Embryonic facial prominence (tissue), 1 donor: ENCODE measurements at regions not wholly inside any gene's neighbourhood (a gene's known extent, or its start where the extent isn't known, plus 50 kb on each side); places are given as distances from the start of the nearest gene placed in this dataset.

ENCODE experiments used
- DNase-seq: peaks from one replicate; pipeline ENCODE4 v3.0.0-alpha.2; 2016; ENCODE audit errors: extremely low spot score

DNA sequence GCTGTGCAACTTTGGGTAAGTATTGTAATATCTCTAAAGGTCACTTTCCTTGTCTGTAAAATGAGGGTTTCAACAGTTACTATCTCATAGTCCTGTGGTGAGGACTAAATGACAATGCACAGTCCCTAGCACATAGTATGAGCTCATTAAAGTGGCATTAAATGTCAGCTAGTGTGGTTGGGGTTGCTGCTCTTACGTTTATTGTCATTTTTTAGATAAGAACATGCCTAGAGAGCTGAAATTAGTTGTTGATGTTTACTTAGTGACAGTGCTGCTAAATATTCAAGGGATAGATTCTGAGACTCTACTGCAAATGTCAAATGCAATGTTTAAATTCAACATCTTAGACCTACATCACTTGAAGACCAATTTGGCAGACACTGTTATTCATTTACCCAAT lies 356.1 kb upstream of the ETAA1 start:
- no peak for DNase-seq

DNA sequence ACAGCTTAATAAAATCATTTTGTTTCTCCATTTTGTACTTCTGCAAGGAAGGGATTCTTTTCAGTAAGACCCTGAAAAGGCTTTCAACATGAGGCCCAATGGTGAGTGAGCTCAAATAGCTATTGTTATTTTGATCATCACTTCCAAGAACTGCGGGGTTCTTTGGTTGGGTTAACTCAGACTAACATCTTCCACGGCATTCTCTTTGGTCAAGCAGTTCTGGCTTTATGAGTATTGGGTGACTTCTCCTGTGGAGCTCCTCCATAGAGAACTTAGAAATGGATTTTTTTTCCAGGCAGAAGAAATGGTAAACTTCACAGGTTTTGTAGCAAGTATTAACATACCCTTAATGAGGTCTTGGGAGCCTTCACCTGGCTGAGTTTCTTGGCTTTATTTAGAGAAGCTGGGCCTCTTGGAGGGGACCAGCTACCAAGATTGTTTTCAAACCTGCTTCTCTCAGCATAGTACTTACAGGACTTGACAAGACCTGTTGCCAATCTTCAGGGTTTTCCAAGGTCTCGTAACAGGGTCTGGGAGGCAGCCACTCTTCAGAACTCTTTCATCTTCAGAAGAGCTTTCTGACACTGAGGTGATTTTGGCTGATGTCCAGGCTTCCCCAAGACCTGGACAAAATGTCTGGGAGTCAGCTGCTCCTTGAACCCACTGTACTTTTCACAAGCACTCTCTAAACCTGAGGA lies 353.2 kb upstream of the ETAA1 start:
- DNase-seq, result no peak

DNA sequence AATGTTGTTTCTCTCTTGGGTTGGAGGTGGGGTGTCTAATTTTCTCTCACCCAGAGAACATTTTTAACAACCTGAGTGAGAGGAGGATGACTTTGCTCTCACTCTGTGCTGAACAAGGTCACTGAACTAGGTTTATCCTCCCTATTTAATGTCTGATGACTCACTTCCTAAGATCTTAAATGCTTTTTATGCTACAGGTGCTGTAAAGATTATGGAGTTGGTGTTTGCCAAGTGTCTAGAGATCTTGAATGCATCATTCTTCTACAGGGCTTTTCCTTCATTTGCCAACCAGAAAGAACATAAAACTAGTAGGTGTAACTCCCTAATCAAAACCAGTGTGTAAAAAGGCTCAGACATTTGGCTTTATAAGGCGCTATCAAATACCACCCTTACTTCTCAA lies 350.5 kb upstream of the ETAA1 start:
- no peak for DNase-seq

DNA sequence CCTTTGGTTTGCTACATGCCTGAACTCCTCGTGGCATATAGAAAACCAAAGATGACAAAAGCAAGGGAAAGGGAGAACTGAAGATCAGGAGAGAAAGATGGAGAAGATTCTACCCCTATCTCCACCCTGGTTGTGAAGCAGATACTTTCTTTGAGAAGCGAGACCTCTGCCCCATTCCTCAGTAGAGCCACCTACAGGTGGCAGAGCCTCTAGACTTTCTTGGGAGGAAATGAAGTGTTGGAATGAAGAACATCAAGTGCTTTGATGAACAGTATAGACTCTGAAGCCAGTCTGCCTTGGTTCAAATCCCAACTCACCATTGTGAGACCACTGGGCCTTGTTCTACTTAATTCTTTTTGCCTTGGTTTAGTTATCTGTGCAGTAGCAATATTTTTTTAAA lies 348.8 kb upstream of the ETAA1 start:
- no peak for DNase-seq

DNA sequence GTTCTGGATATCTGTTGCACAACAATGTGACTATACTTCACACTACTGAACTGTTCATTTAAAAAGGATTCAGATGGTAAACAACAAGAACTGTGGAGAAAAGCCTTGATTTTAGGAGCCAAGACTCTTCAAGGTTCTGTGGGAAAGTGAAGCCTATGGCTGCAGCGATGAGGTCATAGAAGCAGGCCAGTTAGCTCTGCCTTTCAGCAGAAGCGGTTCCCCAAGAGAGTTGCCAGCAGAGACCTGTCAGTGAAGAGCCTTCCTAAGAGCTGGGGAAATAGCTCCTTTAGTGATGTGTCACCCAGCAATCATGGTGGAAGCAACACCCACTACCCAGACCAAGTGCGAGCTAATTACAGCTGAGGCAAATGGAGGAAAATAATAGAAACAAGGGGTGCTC lies 346.5 kb upstream of the ETAA1 start:
- DNase-seq, result no peak

DNA sequence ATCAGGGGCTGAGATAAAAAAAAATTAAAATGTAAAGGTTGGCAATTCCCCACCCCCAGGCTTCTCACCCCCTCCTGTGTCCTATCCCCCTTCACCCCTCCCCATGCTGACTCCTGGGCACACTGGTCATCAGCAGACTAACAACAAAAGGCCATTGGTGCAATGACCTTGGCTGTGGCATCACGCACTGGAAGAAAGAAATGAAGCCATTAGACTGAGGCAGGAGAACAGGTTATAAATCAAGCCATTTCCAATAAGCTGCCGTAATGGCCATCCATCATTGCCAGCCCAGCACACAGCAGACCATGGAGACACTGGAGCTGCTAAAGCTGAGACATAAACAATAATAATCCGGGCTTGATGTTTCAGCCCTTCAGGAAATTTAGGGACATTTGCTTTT lies 342.4 kb upstream of the ETAA1 start:
- no peak for DNase-seq

DNA sequence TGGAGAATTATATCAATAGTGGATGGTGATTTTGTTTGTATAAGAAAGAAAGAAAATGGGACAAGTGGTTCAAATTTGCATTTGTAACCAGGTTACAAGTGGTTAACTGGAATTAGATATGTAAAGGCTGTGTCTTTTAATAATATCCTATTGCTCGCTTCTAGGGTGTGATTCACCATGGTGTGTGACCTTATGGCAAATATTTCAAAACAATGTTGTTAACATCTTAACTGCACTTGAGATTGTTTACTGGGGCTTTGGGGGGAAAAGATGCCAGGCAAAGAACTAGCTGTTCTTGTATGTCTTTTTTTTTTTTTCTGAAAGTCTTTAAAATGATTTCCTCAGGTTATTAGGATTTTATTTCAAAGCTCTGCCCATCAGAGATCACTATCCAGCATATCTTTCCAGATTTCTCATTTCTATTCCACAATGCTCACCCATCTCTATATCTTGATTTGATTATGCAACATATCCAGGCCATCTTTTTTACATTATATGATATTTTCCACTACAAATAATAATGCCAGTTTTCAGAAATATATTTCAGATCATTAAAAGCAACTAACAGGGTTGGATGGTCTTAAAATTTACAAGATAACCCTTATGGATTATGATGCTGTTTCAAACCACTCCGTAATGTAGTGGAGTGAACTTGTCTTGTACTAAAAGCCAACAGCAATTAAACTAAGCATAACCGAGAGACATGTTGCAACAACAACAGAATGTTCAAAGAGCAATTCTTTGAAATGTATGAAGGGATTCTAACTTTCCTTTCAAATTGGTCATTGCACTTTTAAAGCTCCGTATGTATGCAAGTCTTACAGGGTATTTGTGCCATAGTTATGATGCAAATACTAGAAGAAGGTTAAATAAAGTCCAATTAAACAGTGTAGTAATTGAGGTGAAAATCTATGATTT lies 341.5 kb upstream of the ETAA1 start:
- DNase-seq, result no peak

DNA sequence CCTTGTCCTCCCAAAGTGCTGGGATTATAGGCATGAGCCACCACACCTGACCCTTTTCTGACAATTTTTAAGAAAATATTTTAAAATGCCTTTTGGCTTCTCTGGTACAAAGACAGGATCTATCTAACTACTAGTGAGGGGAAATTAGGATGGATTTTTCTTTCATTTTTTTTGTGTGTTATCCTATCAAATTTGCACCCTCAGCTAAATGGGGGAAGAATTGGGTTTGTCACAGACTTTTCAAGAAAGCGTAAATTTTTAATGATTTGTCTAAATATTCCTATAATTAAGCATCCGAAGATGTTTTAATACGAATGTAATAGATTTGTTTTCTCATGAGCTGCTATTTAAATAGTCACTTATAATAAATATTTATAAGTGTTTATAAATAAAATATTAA lies 340.0 kb upstream of the ETAA1 start:
- no peak for DNase-seq

DNA sequence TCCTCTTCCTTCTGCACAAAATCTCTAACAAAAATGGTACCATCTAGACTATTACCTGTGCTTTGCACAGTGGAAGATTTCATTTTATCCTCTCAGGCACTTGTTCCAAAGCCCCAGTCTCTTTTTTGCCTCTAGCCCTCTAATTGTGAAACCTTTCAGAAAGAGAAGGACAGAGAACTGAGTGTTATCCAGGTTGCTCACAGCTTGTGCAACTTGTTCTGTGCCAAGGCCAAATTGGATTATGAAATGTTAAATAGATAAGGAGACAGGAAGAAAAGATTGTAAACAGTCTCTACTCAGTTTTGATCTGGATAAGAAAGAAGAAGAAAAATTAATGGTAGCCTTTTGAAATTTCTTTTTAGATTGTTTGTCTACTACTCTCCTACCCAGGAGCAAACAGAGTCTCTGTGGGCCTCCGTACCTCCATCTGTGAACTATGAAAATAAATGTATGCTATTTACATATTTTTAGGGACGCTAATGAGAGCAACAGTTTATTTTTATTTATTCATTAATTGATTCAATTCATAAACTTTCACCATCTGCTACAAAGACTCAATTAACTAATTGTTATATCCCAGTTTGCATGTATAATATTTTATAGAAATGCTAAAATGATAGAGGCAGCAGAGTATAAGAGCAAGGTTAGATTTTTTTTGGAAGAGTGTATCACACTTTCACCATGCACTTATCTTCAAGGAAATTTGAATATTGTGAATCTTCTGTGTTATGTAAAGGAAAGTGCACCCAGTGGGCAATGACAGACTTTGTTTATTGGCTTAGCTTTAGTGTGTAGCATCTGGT lies 339.0 kb upstream of the ETAA1 start:
- DNase-seq, result no peak

DNA sequence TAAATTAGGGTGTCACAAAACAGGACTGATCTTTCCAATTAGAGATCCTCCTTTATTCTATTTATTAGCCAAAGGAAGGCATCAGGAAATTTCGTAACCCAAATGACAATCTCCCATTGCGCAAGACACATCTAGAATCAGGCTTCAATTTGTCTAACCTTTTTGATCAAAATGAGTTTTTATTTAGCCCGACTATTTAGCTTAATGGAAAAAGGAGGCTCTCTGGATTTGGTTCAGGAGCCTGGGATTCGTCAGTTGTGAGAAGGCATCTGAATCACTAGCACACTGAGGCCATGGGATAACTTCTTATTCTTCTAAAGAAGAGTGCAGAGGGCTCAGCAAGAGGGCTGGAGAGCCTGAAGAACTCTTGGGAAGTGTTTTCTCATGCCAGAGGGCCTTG lies 332.1 kb upstream of the ETAA1 start:
- no peak for DNase-seq

DNA sequence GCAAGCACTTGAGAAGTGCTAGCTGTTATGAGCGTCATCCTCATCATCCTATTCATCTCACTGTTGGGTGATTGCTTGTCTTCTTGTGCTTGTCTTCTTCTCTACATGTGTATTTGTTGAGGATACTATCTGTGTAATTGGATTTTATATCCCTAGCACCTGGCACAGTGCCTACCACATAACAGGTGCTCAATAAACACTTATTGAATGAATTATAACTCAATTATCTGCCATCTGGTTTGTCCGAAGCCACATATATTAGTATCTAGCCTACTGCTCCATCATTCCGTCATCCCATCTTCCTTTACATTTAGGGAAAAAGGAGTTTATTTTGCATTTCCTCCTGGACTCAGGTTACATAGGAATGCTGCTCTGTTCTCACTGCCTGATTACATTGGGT lies 330.4 kb upstream of the ETAA1 start:
- no peak for DNase-seq

DNA sequence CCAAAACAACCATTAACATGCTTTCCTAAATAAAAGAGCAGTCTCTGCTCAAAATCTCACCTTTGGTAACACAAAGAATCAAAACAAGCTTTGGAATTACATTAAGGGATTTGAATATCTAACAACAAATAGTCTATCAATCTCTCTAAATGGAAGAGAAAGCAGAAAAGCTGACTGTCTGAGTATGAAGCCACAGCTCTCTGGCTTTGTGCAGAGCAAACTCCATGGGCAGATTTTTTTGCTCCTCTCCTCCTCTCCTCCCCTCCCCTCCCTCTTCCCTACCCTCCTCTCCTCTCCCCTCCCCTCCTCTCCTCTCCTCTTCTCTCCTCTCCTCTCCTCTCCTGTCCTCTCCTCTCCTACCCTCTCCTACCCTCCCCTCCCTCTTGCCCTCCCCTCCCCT lies 329.5 kb upstream of the ETAA1 start:
- DNase-seq, result no peak

DNA sequence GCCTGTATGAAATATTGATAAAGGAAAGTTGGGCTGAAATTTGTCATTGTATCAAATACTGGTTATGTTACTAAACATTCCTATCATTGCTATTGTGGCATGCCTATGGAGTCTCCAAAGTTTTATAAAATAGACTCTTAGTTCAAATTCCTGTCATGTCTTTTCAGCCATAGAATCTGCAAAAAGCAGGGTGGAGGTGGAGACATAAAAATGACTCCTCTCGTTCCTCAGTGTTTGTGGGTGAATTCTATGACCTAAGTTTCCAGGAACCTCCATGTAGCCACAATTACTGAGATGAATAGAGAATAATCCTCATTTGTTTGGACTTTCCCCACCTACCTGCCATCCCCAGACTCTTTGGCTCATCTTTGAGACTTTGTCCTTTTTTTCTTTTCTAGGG lies 326.3 kb upstream of the ETAA1 start:
- DNase-seq, result no peak

DNA sequence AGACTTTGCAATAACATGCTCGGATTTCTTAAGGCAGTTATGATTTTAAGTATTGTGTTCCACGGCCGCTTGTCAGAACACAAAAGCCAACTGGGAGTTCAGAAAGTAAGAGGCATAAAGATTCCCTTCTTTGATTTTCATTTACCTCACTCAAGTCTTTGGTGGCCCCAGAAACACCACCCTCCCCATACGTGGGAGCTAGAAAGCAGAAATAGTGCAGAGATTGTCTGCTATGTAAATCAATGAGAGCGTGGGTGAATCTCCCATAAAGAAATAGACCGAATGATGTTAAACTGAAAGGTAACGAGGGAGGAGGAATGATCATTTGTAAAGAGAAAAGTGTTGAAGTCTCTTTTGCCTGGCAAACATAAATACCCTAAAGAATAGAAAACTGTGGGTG lies 322.1 kb upstream of the ETAA1 start:
- no peak for DNase-seq

DNA sequence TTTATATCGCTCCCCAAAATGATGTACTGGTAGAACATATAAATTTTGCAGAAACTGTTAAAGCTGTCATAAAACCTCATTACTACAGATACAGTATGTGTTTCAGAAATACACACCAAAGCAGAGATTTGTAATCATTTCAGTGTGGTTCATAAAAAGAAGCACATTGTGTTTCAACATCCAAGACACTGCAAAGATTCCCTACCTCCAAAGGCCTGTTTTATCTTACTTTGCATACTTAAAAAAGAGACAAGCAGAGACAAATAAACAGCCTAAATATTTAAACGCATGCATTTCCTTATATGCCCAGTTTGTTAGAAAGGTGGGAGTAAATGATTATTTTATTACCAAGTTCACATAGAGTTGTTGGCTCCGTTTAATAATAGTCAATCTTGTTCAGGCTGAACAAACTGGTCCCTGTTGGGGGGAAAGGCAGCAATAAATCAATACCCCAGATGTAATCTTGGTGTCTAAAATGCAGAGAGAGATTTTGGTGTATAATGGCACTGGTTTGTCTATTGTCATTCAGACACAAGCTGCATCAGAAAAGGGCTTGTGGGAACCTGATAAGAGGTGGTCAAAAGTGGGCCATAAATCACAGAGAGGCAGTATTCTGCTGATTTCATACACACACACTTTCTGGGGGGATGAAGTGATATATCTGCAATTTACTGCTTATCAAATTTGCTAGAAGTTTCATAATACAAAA lies 321.4 kb upstream of the ETAA1 start:
- no peak for DNase-seq

DNA sequence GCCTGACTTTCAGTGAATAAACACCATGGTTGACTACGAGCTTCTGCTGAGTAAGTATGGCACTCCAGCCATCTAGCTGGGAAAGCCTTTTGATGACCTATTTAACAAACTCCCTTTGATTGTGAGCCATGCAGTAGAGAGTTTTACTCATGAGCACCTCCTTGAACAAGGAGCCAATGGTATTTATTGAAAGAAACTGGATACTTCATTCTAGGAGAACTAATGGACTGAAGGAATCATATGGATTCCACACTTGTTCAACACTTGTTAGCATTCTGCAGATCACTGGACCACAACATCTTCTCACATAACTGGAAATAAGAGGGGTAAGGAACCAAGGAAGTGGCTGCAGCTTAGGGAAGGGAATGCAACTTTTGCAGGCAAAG lies 320.9 kb upstream of the ETAA1 start:
- no peak for DNase-seq

DNA sequence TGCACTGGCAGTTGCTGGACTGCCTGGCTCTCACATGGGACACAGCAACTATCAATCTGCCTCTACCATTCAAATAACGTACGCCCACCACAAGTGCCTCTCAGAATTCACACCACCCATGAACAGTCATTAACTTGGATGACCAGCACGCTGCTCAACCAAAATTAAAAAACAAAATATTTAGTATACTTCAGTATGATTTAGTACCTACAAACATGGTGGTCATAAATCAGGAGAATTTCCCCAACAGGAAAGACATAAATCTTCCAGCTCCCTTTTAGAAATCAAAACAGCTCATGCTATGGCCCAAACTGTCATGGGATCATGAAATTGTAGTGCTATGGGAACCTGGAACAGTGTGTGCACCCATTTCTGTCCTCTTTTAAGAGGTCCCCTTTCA lies 317.4 kb upstream of the ETAA1 start:
- no peak for DNase-seq

DNA sequence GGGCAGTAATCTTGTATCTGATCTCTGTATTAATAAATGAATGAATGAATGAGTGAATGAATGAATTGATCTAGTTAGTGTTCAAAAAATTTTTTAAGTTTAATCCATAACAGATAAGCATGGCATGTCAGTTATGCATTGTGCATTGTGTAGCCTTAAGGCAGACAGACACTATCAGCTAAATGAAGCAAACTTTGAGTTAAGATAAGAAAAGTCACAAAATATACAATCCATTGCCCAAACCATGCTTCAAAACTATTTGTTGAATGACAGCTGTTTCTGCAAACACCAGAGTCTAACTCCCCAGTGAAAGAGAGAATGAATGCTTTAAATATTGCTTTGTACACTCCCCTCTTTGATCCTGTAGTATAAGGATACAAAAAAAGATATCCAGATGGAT lies 314.3 kb upstream of the ETAA1 start:
- DNase-seq, result no peak

DNA sequence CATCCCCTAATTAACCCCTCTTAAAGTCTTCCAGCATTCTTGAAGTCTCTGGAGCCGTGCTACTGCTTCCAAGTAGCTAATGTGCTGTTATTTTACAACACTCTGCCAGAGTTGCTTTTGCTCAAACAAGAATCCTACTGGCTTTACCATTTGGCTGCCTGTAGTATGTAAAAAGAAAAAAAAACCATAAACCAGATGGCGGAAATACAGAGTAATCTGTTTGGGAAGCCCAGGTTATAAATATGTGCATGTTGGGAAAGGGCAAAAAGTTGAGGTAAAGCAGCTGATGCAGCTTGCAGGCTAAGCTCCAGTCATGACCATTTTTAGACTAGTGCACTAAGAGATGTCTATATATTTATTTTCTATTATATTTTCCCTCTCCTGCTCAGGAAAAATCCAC lies 313.2 kb upstream of the ETAA1 start:
- no peak for DNase-seq

DNA sequence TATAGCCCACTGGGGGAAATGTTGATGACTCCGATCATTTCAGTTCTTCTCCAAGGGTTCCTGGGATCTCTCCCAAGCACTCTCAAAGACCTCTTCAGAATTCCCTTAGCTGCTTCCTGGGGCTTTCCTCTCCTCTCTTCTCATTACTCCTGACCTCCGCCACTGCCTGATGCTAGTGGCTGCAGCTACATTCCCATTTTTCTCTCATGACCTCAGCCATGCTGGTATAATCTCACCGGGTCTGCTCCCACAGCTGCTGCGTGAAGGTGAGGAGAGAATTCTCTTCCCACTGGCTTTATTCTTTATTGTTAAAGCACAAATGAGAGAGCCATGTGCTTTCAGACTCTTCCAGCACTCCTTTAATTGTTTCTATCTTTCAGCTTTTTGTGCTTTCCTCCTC lies 312.0 kb upstream of the ETAA1 start:
- DNase-seq, result no peak

DNA sequence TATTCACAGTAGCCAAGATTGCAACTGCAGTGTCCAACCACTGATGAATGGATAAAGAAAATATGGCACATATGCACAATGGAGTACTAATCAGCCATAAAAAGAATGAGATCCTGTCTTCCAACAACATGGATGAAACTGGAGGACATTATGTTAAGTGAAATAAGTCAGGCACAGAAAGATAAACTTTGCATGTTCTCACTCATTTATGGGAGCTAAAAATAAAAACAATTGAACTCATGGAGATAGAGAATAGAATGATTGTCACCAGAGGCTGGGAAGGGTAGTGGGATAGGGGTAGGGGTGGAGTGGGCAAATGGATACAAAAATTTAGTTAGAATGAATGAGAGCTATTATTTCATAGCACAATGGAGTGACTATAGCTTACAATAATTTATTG lies 305.5 kb upstream of the ETAA1 start:
- DNase-seq, result no peak

DNA sequence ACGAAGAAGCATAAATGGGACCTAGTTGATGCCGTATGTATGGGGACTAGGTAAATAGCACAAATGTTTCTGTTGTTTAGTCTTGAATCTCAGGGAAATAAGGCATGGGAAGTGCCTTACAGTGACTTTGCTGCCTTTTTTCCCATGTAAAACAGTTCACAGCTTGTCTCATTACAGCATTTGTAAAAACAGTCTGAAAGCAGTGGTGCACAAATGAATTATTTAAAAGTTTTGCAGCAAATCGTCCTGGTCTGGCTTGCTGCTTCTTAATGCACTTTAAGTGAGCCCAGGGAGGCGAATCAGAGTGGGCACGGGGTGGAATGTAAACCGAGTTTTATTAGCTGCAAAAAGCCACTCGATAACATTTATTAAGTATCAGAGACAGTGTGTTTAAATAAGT lies 302.0 kb upstream of the ETAA1 start:
- DNase-seq, result no peak
